HuH-7.5 (cell line): ENCODE measurements at regions not wholly inside any gene's neighbourhood (a gene's known extent, or its start where the extent isn't known, plus 50 kb on each side); places are given as distances from the start of the nearest gene placed in this dataset.

Source experiments
- DNase-seq: peaks from one replicate; pipeline ENCODE4 v3.0.0; 2011; ENCODE audit warnings: low spot score

DNA sequence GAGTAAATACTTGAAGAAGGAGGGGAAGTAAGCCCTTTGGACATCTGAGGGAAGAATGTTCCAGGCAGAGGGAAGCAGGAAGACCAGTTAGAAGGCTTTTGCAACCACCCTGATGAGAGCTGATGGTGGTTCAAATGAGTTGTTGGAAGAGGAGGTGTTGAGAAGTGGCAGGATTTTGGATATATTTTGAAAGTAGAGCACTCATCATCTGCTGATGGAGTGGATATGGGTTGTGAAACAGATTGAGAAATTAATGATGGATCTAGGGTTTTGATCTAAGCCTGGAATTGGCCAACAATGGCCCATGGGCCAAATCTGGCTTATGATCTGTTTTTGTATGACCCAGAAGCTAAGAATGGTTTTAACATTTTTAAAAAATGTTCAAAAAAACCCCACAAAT is 230.7 kb downstream of the NDFIP2 start:
- DNase-seq: no peak

DNA sequence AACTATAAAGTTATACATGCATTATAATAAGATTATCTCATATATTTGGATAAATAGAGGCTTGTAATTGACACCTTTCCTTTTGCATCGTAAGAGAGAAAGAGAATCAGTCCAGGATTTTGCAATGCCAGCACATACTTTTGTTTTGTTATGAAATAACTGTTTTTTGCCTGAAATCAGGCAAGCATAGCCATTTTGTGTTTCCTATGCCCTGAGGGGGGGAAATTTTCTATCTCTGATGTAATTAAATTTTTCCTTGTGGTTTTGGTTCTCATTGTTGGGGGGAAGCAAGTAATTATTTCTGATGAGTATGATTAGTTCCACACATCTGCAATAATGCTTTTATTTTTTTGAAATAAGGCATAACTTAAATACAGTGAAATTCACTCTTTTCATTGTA is 229.4 kb downstream of the NDFIP2 start:
- no peak for DNase-seq

GRCh38 chr13:79709471-79709870 is 228.5 kb downstream of the NDFIP2 start:
- no peak for DNase-seq

- no peak for DNase-seq
These were observed 222.8 kb downstream of the NDFIP2 start for GRCh38 chr13:79703772-79704171.

DNA sequence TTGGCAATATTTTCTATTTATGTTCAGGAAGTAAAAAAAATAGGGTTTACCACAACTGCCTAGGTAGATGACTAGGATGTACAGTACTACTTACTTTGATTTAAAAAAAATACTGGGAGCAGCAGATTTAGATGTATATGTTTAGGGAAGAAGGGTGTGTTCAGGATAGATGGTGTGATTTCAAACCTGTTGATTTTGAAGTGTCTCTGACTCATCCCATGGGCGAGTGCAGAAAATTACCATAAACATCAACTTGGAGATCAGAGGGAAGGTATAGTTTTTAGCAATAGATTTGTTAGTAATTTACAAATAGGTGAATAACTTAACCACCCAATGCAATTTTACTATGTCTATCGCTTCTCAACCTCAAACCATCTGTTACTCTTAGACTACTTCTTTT is 214.8 kb downstream of the NDFIP2 start:
- DNase-seq: no peak

DNA sequence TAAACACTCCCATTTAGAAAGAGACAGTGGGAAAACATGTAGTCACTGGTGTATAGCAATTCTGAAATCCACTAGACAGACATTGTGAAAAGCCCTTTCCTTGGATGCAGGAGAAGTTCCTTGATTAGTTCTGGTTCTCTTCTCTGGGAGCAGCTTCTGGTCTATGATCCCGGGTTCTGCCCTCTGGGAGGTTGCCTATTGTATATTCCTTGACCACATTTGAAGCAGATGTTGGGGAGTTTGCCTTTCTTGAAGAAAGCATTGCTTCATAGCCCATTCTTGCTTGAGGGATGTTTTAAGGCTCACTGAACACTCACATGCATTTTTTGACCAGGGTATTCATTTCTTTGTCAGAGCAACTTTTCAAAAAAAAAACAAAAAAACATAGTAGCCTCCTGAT is 211.9 kb downstream of the NDFIP2 start:
- no peak for DNase-seq

- DNase-seq: no peak
These were observed 210.9 kb downstream of the NDFIP2 start for GRCh38 chr13:79691826-79692225.

GRCh38 chr13:79688741-79689140 is 207.8 kb downstream of the NDFIP2 start:
- DNase-seq: no peak

- DNase-seq: no peak
These were observed 205.5 kb downstream of the NDFIP2 start for GRCh38 chr13:79686441-79686840.

DNA sequence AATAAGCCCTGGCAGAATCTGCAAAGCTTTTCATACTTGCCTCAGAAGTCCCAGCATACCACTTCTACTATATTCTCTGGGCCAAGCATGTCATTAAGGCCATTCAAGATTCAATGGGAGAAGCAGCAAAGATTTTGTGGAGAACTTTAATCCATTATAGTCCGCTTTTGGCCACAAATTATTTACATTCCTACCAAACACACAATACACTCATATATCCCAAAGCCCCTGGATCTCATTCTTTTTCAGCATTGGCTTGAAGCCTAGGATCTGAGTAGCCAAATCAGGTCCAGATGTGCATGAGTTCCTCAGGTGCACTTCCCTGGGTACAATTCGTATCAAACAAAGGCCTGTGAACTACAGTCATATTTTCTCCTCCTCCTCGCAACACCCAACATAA is 203.4 kb downstream of the NDFIP2 start:
- DNase-seq: no peak

DNA sequence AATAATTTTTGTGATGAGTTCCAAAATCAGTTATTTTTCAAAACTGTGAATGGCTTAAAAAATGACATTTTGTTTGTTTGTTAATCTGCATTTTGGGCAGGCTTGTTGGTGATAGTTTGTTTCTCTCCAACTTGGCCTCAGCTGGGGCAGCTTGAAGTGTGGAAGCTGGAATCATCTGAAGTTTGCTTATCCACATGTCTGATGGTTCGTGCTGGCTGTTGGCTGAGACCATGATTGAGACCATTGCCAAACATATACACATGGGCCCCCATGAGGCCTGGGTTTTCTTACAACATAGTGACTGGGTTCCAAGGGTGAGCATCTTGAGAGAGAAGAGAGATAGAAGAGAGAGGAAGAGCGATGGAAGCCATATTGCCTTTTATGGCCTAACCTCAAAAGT is 201.2 kb downstream of the NDFIP2 start:
- no peak for DNase-seq

DNA sequence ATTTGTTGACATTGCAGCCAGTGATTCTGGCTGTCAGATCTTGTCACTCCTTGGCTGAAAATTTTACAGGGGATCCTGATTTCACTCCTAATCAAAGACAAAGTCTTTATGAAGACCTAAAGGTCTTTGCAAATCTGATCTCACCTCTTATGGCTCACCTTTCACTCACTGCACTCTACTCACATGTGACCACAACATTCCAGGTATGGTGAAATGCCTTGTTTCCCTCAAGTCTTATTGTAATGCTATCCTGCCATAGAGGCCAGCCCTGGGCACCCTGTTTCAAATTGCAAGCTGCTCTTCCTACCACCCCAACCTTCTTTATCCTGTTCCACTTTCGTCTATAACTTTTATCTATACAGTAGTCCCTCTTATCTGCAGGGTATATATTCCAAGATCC is 200.1 kb downstream of the NDFIP2 start:
- no peak for DNase-seq

DNA sequence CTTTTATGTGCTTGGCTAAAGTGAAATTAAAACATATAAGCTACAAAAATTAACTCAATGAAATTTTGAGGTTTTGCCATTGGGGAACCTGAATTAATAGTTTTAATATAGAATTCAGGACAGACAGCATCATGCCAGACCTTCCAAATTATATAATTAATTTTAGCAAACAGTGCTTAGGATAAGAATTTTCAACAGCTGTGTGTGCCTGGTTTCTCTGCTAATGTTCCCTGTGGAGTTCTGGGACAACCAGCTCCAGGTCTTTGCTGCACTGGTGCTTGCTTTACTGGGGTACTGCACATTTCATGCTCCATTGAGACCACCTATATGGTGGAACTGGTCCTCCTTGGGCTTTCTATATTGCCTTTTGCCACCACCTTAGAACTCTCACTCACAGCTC is 199.5 kb downstream of the NDFIP2 start:
- no peak for DNase-seq

DNA sequence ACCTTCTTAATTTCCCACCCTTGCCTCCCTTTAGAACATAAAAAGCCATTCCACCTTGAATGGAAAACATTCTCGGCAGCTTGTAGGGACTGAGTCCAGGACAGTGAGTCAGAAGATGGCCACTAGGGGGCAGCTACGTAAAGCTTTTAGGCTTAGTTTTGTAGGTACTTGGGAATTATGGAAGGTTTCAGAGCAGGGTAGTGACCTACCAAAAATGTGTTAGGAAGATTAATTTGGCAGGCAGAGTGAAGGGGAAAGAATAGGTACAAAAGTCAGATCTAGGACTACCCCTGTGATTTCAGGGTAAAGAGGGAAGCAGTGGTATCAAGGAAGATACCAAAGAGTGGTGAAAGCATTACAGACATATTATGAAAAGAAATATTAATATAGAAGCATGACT is 198.4 kb downstream of the NDFIP2 start:
- peak; percentile 12 for DNase-seq

DNA sequence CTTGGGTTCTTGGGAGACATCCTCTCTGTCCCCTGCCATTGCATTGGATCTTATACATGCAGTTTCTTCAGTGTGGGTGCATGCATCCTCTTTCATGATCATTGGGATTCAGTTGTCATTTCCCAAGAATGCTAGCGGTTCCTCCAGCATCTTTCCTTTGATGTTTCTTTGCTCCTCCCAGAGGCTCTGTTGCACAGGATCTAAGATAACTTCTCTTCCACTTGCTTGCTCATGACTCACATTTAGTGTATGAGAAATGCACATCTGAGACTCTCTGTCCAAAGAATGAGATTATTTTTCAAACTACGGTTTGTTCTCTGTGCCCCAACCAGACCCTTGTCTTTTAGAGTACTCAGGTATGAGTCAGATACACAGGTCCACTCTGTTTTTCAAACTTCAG is 197.1 kb downstream of the NDFIP2 start:
- no peak for DNase-seq

DNA sequence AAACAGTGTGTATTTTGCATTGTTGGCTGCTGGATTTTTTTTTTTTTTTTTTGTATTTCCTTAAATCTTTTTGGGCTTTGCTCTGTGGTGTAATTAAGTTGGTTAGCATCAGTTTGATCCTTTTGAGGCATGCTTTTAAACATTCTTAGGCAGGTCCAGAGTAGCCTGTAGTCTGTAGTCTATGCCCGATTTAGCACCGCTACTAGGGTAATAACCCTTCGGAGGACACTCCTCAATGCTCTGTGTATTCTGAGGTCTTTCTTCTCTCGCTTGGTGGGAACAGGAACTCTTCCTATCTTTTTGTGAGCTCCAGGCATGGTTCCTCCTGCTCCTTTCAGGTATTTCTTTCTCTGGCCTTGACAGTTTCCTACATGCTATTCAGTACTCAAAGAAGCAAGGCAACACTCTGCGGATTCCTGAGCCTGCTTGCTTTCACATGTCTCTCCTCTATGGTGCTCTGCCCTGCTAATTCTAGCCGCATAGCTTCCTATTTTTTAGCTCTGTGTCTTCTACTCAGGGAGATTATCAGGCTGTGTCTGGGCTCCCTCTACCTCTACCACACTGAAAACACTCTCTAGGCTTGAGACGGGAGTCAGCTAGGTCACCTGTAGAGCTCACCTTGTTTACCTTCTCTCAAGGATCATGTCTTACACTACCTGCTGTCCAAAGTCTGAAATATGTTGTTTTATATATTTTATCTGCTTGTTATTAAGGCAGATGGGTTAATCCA is 195.1 kb downstream of the NDFIP2 start:
- DNase-seq: no peak

DNA sequence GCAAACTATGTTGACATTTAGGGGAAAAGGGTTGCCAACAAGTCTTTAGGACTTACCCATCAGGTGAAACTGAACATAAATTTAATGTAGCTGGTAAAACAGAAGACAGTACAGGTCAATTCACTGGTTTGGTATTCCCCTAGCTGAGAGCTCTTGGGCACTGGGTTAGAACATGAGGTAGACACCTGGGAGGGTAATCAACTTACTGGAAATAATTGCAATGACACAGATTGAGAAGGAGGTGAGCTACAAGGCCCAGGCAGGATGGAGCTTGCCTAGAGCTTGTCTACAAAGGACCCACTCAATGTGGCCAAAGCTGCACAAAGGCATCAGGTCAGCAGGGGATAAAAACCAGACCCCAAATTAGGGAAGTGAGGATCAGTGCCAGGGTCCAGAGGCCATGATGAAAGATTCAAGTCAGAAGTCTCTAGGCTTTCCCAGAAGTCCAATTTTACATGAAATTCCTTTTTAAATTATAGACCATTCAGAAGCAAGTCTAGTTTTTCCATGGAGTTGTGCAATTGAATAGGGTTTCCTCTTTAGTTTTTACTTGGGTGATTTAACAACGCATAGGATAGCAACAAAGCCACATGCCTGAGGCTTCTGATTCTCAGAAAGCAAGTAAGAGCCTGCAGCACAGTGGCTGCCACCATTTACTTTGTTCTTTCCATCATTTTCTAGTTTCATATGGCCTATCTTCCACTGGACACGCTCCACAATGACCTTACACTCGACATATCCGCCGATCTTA is 194.0 kb downstream of the NDFIP2 start:
- DNase-seq: no peak

- no peak for DNase-seq
These were observed 193.0 kb downstream of the NDFIP2 start for GRCh38 chr13:79673993-79674377.

- DNase-seq: no peak
These were observed 192.5 kb downstream of the NDFIP2 start for GRCh38 chr13:79673310-79673992.

DNA sequence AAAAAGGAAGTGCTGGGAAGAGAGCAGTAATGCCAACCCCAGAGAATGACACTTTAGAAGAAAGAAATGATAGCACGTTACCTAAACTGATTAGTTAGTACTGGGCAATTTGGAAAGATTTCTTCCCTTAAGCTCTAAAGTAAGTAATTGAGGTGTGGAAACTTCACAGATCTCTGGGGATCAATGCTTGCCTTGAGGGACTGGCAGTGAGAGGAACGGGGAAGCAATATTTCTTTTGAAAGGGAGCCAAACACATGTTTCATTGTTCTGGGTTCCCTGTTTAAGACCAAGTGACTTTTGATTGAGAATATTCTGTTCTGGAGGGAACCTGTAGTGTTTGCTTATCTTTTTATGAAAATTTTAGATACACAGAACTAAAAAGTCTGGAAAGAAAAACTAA is 190.5 kb downstream of the NDFIP2 start:
- no peak for DNase-seq

- DNase-seq: no peak
These were observed 187.3 kb downstream of the NDFIP2 start for GRCh38 chr13:79668201-79668752.

DNA sequence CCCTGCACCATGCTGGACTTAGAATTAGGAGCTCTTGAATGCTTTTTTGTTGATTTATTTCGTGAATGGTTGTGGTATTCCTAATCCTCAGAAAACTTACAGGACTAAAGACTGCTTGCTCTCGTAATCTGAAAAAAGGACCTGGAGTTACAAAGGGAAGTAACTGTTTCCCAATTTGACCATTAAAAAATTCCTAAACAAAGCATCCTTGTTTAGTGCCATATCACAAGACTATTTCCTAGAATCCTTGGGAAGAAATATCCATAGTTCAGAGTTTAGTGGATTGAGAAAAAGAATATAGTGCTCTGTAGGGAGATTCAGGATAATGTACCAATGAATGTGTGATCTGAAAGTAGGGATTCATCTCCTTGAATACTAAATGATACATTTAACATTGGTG is 186.8 kb downstream of the NDFIP2 start:
- DNase-seq: no peak
